Esophagus squamous epithelium (tissue), 4 donors: ENCODE measurements at regions not wholly inside any gene's neighbourhood (a gene's known extent, or its start where the extent isn't known, plus 50 kb on each side); places are given as distances from the start of the nearest gene placed in this dataset.

Experiments
- CTCF ChIP-seq, 6 experiments: fragments of 450-650 bp in 4 of 6; fragments of 200-600 bp in 2 of 6; sonication (generic) in 2 of 6; IDR thresholded peaks; one replicate each; pipeline ENCODE4 v1.5.1; 2016 to 2019; ENCODE audit warnings: antibody characterized with exemption in 6 of 6, mild to moderate bottlenecking in 4 of 6, moderate library complexity in 4 of 6
- POLR2A ChIP-seq, 4 donors: fragments of 450-650 bp; IDR thresholded peaks; one replicate each; pipeline ENCODE4 v1.6.1; 2017; ENCODE audit warnings: antibody characterized with exemption in 4 of 4, mild to moderate bottlenecking in 4 of 4, moderate library complexity in 3 of 4

- TF ChIP-seq CTCF (IDR thresholded peaks at IDR 0.05): no peak
- no peak for TF ChIP-seq POLR2A (IDR thresholded peaks at IDR 0.05)
These were observed 73.3 kb downstream of the PRSS23 start for GRCh38 chr11:86873573-86874083.
